Hematopoietic multipotent progenitor cell (in vitro differentiated cells): ENCODE measurements at regions not wholly inside any gene's neighbourhood (a gene's known extent, or its start where the extent isn't known, plus 50 kb on each side); places are given as distances from the start of the nearest gene placed in this dataset.
A peak's percentile ranks its signal among the peaks of the same experiment; 100 is the strongest.
"Not testable (repeated sequence)": the region's sequence is repeated elsewhere in the genome, so short reads cannot be mapped to it uniquely, and the experiment has no call there.

Experiments
- DNase-seq, 3 donors: peaks; one replicate each; pipeline ENCODE4 v3.0.0-alpha.2; 2011 to 2015; ENCODE audit warnings: low read depth in 2 of 3, low spot score in 2 of 3

DNA sequence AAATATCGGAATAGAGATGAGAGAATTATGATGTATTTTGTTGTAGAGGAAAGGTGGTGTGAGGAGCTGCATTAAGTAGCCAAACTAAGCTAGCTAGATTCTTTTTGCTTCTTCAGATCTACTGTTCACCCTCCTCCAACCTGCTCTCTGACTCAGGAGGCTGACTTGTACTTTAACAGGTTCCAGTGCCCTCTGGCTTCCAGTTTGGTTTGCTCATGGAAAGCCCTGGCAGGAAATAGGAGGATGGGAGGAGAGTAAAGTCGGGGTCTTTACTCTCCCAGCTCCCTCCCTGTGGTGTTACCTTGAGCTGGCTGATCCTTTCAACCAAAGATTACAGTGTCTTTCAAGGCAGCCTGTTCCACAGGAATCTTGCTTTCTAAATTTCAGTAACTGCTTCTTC lies 277.0 kb upstream of the EDA2R start:
- no peak for DNase-seq

DNA sequence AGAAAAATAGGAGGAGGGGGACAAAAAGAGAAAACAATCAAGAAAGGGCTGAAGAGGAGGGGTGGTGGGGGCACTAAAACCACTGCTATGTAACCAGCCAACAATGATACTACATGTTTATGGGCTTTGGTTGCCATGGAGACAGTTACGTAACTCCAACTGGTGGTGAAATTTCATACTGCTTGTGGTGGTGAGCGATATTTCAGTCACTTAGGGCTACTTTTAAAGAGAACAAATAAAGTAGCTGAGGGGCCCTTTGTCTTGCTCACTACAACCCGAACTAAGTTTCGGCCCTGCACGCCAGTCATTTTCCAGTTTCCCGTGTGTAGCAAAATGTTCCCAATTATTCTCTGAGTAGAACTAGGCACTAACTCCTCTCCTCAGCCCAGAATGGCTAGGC lies 275.2 kb upstream of the EDA2R start:
- DNase-seq: peak in 2 of 3 donors; percentile 67 to 84

DNA sequence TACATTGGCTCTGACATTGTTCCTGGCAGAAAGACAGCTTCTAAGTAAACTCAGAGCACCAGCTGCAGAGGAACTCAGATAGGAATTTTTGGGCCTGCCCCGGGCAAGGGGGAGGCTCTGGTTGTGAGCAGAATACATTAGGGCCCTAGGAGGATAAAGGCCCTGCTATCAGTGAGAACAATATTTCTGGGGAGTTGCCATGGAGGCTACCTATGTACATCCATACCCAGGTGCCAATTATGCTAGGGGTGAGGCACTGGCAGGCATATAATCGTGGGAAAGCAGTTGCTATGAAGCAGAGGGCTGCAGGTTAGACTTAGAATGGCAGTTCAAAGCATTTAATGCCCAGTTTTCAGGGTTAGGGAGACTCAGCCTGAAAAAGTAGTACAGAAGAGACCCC lies 273.5 kb upstream of the EDA2R start:
- DNase-seq: no peak

DNA sequence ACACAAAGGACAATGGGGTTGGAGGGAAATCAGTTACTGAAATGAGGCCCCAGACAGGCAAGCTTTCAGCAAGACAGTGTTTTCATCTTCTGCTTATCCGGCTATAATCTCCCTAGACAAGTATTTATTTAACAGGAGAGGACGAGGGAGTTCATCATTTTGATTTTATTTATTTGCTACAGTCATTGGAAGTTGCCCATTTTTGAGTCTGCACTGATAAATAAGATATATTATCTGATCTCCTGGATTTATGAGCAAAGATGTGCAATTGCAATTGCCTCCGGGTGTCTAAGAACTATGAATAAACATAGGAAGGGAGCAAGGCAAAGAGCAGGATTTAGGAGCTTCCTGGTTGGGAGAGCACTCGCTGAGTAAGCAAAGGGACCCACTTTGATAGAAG lies 263.2 kb upstream of the EDA2R start:
- DNase-seq: no peak

DNA sequence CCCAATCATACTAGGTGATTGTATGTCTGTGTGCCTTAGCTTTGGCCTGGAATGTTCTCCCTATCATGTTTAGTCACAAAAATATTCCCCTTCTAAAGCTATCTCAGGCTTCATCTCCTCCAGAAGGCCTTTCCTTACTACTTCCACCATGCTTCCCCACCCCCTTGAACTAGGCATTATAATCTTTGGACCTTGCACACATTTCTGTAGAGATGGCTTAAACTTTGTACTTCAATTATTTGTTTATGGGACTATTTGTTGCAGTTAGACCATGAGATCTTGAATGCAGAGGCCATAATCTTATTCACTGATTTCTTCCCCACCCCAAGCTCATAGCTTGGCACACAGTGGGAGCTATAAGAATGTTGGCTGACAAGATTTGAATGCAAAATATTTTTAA lies 262.0 kb upstream of the EDA2R start:
- DNase-seq: no peak

DNA sequence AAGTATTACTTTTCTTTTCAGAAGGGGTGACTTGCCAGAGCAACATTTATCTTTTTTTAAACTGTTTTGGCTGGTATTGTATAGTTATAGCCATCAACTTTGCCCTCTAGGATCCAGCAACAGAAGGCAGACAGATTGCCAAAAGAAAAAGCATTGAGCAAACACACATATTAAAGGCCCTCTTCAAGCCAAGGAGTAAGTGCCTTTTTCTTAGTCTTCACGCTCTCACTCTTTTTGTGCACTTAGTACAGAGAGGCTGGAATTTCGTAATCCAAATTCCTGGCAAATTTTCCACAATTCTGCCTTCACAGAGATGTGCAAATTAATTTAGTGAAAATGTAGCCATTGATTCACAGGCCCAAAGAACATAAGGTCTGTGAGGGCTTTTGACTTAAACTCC lies 253.1 kb upstream of the EDA2R start:
- DNase-seq: no peak

DNA sequence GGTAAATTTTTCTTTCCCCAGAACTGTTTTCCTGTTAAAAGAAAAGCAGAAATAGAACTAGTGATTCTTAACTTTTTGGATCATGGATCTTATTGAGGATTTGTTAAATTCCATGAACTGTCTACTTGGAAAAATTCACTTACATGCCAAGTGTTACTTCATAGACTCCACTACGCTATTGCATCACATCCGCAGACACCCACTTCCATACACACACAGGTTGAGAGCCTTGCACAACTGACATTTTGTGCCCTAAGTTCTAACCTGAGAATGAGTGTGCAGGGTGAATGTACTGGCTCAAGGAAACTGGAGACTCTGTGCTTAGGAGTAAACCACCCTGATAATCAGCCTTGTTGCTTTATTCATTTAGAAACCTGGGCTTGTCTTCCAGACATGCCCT lies 250.5 kb upstream of the EDA2R start:
- DNase-seq: no peak

DNA sequence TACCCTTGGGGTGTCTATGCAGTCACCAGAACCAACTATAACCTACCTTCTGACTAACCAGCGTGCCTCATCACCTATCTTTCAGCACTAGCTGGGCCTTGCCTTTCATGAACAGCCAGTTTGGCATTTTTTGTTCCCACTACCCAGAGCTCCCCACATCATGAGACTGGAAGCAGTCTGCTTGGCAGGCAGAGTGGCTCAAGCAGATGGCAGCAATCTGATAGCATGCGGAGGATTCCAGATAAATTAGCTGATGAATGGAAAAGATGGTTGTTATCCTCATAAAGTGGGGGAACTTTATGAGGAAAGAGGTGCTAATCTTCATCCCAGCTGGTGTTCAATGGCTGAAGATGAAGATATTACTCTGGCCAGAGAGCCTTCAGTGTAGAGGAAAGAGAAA lies 243.2 kb upstream of the EDA2R start:
- DNase-seq: no peak

DNA sequence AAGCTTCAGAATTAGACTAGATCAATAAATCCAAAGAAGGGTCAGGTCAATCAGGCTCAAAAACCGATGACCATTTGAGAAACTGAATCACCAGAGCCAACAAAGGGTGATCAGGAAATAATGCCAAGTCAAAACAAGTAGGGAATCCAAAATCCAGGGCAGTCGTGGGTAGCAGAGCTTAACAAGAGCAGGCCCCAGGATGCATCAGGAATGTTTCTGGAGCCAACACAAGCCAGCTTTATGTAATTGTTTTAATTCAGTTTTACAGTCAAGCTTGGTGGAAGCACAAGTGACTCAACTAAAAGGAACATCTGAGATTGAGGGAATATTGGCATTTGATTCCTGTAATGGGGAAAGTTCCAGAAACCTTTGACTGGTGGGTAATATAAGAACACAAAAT lies 237.9 kb upstream of the EDA2R start:
- no peak for DNase-seq

DNA sequence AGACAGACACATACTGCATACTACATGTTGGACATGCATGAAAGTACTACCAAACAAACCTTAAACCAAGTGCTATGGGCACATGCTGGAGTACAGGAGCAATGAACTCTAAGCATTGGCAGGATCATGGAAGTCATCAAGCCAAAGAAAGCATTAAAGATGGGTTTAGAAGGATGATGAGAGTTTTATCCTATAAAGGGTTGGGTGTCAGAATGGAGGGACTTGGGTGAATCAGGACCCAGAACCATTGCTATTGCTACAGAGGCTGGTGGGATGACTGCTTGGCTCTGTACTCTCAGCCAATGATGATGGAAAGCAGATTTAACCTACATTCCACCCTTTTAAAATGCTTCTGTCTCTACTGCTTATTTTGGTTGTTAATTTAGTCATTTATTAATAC lies 233.9 kb upstream of the EDA2R start:
- DNase-seq: no peak

DNA sequence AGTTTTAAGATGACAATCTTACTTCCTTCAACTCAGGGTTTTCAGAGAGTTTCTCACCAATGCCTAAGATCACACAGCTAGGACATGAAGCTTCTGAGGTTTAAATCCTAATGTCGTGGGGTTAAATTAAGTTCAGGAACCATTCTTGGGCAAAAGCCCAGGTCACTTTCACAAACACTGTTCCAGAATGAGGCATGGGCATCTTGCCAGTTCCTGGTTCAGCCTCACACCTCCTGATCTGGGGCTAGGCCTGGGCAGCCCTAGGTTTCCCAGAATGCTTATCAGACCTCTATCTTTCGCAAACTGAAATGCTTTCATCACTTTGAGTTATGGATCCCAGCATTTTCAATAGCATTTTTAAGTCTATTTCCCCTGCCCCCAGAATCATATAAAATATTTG lies 224.8 kb upstream of the EDA2R start:
- DNase-seq: no peak

DNA sequence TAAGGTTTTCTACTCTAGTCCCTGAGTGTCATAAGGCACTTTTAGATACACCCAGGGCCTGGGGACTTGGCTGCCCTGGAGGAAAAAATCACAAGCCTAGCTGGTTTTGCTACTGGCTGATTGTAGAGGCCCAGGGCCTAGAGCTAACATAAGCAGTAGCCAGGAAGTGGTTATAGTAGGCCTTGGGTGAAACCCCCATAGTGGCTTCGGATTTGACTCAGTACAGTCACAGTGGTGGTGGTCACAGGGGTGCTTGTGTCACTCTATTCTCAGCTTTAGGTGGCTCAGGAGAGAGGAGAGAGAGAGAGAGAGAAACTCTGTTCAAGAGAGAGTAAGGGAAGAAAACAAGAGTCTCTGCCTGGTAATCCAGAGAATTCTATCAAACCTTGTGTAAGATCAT lies 194.5 kb upstream of the EDA2R start:
- no peak for DNase-seq

DNA sequence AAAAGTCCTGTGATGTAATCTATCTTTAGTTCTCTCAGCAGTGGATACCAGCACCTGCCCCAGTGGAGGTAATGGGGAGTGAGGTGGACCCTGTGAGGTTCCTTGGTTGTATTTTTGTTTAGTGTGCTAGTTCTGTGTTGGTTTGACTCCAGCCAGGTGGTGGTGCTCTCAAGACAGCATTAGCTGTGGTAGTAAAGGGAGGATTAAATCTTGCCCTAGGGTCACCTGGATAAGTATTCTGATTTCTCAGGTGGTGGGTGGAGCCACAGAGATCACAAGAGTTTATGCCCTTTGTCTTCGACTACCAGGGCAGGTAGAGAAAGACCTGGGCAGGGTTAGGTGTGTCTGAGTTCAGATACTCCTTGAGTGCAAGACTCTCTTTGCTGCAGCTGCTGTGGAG lies 176.3 kb upstream of the EDA2R start:
- DNase-seq: no peak

DNA sequence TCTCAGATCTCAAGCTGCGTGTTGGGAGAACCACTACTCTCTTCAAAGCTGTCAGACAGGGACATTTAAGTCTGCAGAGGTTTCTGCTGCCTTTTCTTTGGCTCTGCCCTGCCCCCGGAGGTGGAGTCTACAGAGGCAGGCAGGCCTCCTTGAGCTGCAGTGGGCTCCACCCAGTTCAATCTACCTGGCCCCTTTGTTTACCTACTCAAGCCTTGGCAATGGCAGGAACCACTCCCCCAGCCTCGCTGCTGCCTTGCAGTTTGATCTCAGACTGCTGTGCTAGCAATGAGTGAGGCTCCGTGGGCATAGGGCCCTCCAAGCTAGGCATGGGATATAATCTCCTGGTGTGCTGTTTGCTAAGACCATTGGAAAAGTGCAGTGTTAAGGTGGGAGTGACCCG lies 155.6 kb upstream of the EDA2R start:
- DNase-seq: not testable (repeated sequence)

DNA sequence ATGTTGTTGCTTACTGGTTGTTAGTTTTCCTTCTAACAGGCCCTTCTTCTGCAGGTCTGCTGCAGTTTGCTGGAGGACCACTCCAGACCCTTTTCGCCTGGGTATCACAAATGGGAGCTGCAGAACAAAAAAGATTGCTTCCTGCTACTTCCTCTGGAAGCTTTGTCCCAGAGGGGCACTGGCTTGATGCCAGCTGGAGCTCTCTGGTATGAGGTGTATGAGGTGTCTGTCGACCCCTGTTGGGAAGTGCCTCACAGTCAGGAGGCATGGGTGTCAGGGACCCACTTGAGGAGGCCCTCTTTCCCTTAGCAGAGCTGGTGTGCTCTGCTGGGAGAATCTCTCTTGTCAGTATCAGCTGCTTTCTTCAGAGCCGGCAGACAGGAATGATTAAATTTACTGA lies 127.4 kb upstream of the EDA2R start:
- no peak for DNase-seq

DNA sequence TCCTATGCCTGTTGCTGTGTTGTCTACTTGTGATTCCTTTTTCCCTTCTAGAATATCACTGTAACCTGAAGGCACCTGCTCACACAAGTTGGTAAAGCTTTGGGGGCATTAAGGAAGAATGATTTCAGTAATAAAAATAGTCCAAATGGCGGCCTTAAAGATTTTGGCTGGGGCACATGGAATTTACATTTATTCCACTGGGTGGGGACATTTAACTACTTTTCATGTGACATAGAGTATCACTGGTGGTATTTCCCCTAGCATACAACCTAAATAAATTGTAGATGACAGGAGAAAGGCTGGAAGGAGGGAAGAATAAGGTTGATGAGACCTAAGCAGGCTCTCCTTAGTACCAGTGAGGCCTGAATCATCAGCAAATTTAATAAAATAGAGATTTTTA lies 121.8 kb upstream of the EDA2R start:
- peak in 1 of 3 donors; percentile 21 for DNase-seq

DNA sequence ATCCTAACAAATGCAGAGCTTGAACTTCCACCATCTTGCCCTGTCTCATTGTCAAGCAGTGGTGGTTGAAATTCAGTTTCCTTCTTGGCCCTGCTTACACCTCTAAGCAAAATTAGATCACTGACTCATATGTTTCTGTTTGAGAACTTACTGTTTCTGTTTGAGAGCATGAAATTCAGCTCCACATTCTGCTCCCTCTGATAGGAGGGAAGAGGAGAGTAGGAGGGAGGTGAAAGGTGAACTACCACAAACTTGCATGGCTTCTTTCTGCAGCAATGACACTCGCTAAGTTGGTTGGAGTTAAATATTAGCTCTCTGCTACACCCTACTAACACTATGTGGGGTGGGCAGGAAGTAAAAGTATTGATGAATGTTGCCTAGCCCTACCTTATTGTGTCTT lies 117.8 kb upstream of the EDA2R start:
- DNase-seq: no peak

DNA sequence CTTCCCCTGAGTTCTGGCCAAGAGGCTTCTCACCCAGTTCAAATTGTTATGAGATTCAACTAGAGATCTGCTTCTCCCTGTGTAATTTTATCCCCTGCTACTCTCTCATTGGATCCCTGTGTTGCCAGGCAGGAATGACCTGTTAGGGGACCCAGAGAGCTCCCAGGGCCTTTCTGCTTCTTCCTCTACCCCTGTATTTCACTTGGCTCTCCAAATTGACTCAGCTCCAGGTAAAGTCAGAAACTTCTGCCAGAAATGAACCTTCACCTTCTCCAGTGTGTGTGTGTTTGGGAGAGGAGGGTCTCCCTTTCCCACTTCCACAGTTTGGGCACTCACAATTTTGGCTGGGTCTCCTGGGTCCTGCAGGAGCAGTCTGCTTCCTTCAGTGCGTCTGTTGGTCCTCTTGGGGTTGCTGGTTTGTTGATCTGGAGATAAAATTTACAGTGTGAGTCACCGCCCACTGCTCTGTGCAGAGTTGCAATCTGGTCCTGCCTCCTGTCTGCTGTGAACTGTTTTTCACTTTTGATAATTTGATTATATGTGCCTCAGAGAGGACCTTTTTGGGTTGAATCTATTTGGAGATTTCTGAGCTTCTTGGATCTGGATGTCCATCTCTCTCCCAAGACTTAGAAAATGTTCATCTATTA lies 112.4 kb upstream of the EDA2R start:
- DNase-seq: peak in 1 of 3 donors; percentile 1

DNA sequence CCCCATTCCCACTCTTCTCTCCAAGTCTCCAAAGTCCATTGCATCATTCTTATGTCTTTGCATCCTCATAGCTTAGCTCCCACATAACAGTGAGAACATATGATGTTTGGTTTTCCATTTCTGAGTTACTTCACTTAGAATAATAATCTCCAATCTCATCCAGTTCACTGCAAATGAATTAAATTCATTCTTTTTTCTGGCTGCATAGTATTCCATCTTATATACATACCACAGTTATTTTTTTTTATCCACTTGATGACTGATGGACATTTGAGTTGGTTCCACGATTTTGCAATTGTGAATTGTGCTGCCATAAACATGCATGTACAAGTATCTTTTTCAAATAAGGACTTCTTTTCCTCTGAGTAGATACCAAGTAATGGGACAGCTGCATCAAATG lies 105.6 kb upstream of the EDA2R start:
- DNase-seq: not testable (repeated sequence)

DNA sequence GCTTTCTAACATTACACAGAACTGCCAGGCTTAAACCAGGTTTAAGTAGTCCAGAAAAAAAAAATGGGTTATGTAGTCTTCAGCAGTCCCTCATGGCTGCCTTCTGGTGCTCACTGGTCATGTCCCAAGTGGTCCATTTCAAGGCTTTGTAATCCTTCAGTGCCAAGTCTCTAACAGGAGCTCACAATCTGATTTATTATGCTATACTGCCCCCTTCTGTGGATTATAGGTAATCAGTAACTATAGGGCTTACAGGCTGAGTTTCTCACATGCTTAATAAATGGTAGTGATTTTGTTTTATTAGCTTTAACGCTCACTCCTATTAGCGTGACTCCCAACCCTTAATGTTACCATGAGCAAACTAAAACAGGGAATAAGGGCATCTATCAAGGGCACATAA lies 92.5 kb upstream of the EDA2R start:
- peak in 2 of 3 donors; percentile 40 to 66 for DNase-seq

DNA sequence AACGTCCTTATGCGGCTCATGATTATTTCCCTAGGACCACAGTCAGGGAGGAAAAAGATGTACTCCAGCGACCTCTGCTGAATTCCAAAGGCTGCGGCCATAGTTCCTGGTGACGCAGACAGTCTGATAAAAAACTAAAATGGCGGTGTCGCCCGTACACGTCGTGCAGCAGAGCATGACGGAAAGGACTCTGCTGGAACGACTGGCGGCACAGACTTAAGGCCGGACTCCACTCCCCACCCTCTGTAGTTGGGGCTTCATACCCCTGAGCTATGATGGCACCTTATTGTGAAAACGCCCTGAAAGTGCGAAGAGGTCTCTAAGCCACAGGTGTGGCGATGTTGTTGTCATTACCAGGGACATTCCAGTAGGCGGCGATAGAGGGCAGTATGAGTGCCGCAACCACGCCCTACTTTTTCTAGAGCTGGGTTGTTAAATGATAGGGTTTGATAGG lies 90.0 kb upstream of the EDA2R start:
- peak; percentile 29 to 76 (median 66) for DNase-seq

DNA sequence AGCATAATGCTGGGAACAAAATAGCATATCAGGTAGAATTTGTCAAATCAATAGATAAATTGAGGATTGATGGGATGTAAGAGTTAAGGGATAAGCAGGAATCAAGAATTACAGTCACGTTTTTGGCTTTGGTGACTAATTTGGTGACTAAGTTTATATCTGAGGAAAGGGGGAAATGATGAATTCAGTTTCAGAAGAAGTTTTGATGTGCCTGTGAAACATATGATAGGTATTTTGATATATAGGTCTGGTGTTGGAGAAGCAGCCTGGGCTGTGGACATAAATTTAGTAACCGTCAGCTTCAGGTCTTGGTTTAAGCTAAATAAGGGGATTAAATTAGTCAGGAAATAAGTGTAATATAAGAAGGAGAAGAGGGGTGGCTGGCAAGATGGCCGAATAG lies 79.0 kb upstream of the EDA2R start:
- no peak for DNase-seq
